Uterus (tissue), 3 donors: ENCODE measurements at regions not wholly inside any gene's neighbourhood (a gene's known extent, or its start where the extent isn't known, plus 50 kb on each side); places are given as distances from the start of the nearest gene placed in this dataset.
"Not testable (repeated sequence)": the region's sequence is repeated elsewhere in the genome, so short reads cannot be mapped to it uniquely, and the experiment has no call there.

Experiments used
- DNase-seq, 2 donors: peaks; one replicate each; pipeline ENCODE4 v3.0.0-alpha.2; 2019 to 2020
- H3K27ac ChIP-seq, 2 donors: fragments of 200-600 bp; sonication (generic); 1 replicate in 1 of 2; 2 replicates in 1 of 2; pipeline ENCODE4 v1.5.1; 2016 to 2018
- H3K27me3 ChIP-seq, 2 donors: fragments of 200-600 bp; sonication (generic); one replicate each; pipeline ENCODE4 v1.5.1; 2018 to 2019; ENCODE audit warnings: control low read depth in 1 of 2
- H3K36me3 ChIP-seq, 2 donors: fragments of 200-600 bp; sonication (generic); one replicate each; pipeline ENCODE4 v1.5.1; 2019; ENCODE audit warnings: control low read depth in 1 of 2
- H3K4me1 ChIP-seq, 2 donors: fragments of 200-600 bp; sonication (generic); one replicate each; pipeline ENCODE4 v1.5.1; 2018 to 2019; ENCODE audit warnings: control low read depth in 1 of 2
- H3K4me3 ChIP-seq, 2 donors: fragments of 200-600 bp; sonication (generic); 1 replicate in 1 of 2; 2 replicates in 1 of 2; pipeline ENCODE4 v1.5.1; 2018 to 2019; ENCODE audit warnings: mild to moderate bottlenecking in 1 of 2
- H3K9me3 ChIP-seq, 2 donors: fragments of 200-600 bp; sonication (generic); one replicate each; pipeline ENCODE4 v1.5.1; 2019; ENCODE audit warnings: control low read depth in 1 of 2
- POLR2A ChIP-seq, 2 donors: fragments of 450-650 bp; IDR thresholded peaks; one replicate each; pipeline ENCODE4 v1.6.1; 2016; ENCODE audit warnings: antibody characterized with exemption in 2 of 2, mild to moderate bottlenecking in 1 of 2, moderate library complexity in 1 of 2
- intact Hi-C: fragments of 100-400 bp; cut with DNase I; formaldehyde crosslinking; loops from one replicate; pipeline ENCODE4 v1.15.1; 2023; ENCODE audit warnings: low total_unique reads
- TF ChIP-seq, protein P1 (sequence below), 4 experiments: fragments of 200-600 bp in 2 of 4; fragments of 450-650 bp in 2 of 4; sonication (generic) in 2 of 4; IDR thresholded peaks; one replicate each; pipeline ENCODE4 v1.5.1; 2016 to 2019; ENCODE audit warnings: antibody characterized with exemption in 4 of 4, mild to moderate bottlenecking in 2 of 4, moderate library complexity in 1 of 4
- donor health status: DM: yes; HTN: yes; CAD: no.

GRCh38 chr6:104459543-104459942 is 400.2 kb downstream of the HACE1 start:
- no peaks in the 10 kb centered on the region for H3K27me3 ChIP-seq
- no peaks in the 10 kb centered on the region for H3K4me1 ChIP-seq
- DNase-seq: no peak
- no peaks in the 10 kb centered on the region for H3K9me3 ChIP-seq
- H3K4me3 ChIP-seq: no peak overlapping the region
- intact Hi-C loops: no loop called here
- no peaks in the 10 kb centered on the region for H3K36me3 ChIP-seq
- no peak for TF ChIP-seq POLR2A (IDR thresholded peaks at IDR 0.05)
- TF ChIP-seq, protein P1, sequence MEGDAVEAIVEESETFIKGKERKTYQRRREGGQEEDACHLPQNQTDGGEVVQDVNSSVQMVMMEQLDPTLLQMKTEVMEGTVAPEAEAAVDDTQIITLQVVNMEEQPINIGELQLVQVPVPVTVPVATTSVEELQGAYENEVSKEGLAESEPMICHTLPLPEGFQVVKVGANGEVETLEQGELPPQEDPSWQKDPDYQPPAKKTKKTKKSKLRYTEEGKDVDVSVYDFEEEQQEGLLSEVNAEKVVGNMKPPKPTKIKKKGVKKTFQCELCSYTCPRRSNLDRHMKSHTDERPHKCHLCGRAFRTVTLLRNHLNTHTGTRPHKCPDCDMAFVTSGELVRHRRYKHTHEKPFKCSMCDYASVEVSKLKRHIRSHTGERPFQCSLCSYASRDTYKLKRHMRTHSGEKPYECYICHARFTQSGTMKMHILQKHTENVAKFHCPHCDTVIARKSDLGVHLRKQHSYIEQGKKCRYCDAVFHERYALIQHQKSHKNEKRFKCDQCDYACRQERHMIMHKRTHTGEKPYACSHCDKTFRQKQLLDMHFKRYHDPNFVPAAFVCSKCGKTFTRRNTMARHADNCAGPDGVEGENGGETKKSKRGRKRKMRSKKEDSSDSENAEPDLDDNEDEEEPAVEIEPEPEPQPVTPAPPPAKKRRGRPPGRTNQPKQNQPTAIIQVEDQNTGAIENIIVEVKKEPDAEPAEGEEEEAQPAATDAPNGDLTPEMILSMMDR (IDR thresholded peaks at IDR 0.05): no peak
- H3K27ac ChIP-seq: no peak overlapping the region

- TF ChIP-seq, protein P1 (IDR thresholded peaks at IDR 0.05): no peak
- TF ChIP-seq POLR2A (IDR thresholded peaks at IDR 0.05): no peak
- intact Hi-C loops: no loop called here
- H3K4me1 ChIP-seq: no peaks in the 10 kb centered on the region
- DNase-seq: no peak
- H3K27me3 ChIP-seq: no peaks in the 10 kb centered on the region
- H3K27ac ChIP-seq: no peak overlapping the region
- no peak overlapping the region for H3K4me3 ChIP-seq
- no peaks in the 10 kb centered on the region for H3K36me3 ChIP-seq
- no peaks in the 10 kb centered on the region for H3K9me3 ChIP-seq
Measured at GRCh38 chr6:104449918-104450317, 409.8 kb downstream of the HACE1 start.

GRCh38 chr6:104446101-104447080 is 413.3 kb downstream of the HACE1 start:
- H3K36me3 ChIP-seq, H3K9me3 ChIP-seq, H3K4me3 ChIP-seq, H3K4me1 ChIP-seq, H3K27ac ChIP-seq, intact Hi-C loops, DNase-seq, H3K27me3 ChIP-seq: not testable (repeated sequence)

DNA sequence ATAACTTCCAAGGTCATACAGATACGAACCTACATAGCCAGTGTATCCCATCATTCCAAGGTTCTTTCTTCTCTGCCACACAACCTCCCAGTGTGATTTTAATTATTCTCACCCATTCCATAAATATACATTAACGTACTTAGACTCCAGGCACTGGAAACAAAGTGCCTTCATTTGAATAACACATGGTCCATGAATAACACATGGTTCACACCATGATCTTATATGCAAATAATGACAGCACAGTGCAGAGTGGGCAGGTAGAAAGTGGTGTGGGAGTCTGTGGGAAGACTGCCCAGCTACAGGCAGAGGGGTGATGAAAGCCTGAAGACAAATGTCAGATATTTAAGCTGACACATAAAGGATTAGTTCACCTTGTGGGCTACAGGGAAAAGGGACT is 425.2 kb downstream of the HACE1 start:
- H3K27me3 ChIP-seq: no peaks in the 10 kb centered on the region
- no peak overlapping the region for H3K4me3 ChIP-seq
- intact Hi-C loops: no loop called here
- DNase-seq: no peak
- H3K36me3 ChIP-seq: no peaks in the 10 kb centered on the region
- TF ChIP-seq POLR2A (IDR thresholded peaks at IDR 0.05): no peak
- TF ChIP-seq, protein P1 (IDR thresholded peaks at IDR 0.05): no peak
- no peak overlapping the region for H3K27ac ChIP-seq
- H3K9me3 ChIP-seq: no peaks in the 10 kb centered on the region
- no peaks in the 10 kb centered on the region for H3K4me1 ChIP-seq

- no peaks in the 10 kb centered on the region for H3K9me3 ChIP-seq
- DNase-seq: no peak
- TF ChIP-seq POLR2A (IDR thresholded peaks at IDR 0.05): no peak
- TF ChIP-seq, protein P1 (IDR thresholded peaks at IDR 0.05): no peak
- no peaks in the 10 kb centered on the region for H3K36me3 ChIP-seq
- no peak overlapping the region for H3K27ac ChIP-seq
- no peaks in the 10 kb centered on the region for H3K4me1 ChIP-seq
- no peaks in the 10 kb centered on the region for H3K27me3 ChIP-seq
- intact Hi-C loops: no loop called here
- H3K4me3 ChIP-seq: no peak overlapping the region
Measured at GRCh38 chr6:104431096-104431495, 428.6 kb downstream of the HACE1 start.
